Ramos (cell line): ENCODE measurements at regions not wholly inside any gene's neighbourhood (a gene's known extent, or its start where the extent isn't known, plus 50 kb on each side); places are given as distances from the start of the nearest gene placed in this dataset.
"Not testable (repeated sequence)": the region's sequence is repeated elsewhere in the genome, so short reads cannot be mapped to it uniquely, and the experiment has no call there.

Source experiments
- in situ Hi-C: fragments of 300-500 bp; cut with MboI; formaldehyde crosslinking; loops from one replicate; pipeline ENCODE4 v1.14.3; 2022; ENCODE audit warnings: low sequenced_read_pairs; ENCODE audit not compliant: unreplicated experiment

DNA sequence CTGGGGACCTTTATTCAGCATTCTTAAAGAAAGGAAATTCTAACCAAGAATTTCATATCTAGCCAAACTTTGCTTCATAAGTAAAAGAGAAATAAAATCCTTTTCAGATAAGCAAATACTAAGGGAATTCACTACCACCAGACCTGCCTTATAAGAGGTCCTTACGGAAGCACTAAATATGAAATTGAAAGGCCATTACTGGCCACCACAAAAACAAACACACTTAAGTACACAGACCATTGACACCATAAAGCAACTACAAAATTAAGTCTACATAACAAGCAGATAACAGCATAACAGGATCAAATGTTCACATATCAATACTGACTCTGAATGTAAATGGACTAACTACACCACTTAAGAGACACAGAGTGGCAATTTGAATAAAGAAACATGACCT, 361.4 kb upstream of the POU5F2 start:
- in situ Hi-C loops = no loop called here

DNA sequence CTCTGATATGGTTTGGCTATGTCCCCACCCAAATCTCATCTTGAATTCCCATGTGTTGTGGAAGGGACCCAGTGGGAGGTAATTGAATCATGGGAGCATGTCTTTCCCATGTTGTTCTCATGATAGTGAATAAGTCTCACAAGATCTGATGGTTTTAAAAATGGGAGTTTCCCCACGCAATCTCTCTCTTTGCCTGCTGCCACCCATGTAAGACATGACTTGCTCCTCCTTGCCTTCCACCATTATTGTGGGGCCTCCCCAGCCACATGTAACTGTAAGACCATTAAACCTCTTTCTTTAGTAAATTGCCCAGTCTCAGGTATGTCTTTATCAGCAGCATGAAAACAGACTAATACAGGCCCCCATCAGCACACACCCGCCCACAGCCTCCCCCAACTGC, 356.0 kb upstream of the POU5F2 start:
- in situ Hi-C loops = not testable (repeated sequence)

GRCh38 chr5:94094793-94095441, 353.5 kb upstream of the POU5F2 start:
- in situ Hi-C loops = no loop called here

GRCh38 chr5:94093300-94093699, 351.9 kb upstream of the POU5F2 start:
- in situ Hi-C loops = no loop called here

- in situ Hi-C loops = not testable (repeated sequence)
These were observed 345.2 kb upstream of the POU5F2 start for GRCh38 chr5:94086635-94087034.

- in situ Hi-C loops = no loop called here
These were observed 344.8 kb upstream of the POU5F2 start for GRCh38 chr5:94086194-94086593.

- in situ Hi-C loops = no loop called here
These were observed 341.0 kb upstream of the POU5F2 start for GRCh38 chr5:94082405-94082804.

- in situ Hi-C loops = no loop called here
These were observed 339.7 kb upstream of the POU5F2 start for GRCh38 chr5:94081088-94081487.

DNA sequence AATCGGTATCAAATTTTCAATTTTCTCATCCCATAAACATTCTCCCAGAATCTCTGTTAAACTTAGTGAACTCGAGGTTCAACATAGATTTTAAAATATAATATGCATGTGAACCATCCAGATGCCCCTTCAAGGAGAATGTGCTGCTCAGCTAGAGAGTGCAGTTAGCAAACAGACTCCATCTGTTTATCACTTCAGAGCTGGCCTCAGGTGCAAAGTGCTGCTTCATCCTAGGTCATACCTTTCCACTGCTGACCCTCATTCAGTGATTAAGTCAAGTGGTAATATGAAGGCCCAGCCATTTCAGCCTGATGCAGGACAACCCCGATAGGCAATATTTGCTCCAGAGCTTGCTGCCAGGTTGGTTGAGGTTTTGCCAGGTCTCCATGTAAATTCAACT, 339.0 kb upstream of the POU5F2 start:
- in situ Hi-C loops = no loop called here

- in situ Hi-C loops = no loop called here
These were observed 330.7 kb upstream of the POU5F2 start for GRCh38 chr5:94072116-94072515.

- in situ Hi-C loops = no loop called here
These were observed 325.2 kb upstream of the POU5F2 start for GRCh38 chr5:94066437-94067207.

- in situ Hi-C loops = no loop called here
These were observed 322.6 kb upstream of the POU5F2 start for GRCh38 chr5:94064025-94064424.

DNA sequence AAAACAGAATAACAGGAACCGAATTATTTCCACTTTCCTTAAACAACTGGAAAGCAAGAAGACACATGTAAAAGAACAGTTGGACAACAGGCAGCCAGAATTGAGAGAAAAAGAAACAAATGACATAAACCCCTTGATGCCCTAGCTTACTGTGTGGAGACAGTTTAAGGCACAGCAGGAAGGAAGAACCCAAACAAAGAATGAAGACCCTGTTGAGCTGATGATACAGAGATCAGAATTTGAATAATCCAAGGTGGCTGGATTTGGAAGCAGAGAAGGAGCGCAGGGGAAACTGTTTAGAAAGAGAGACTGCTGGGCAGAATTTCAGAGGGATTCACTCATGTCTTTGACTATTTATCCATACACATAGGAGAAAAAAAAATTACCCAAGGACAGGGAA, 316.3 kb upstream of the POU5F2 start:
- in situ Hi-C loops = no loop called here

GRCh38 chr5:94057217-94057616, 315.8 kb upstream of the POU5F2 start:
- in situ Hi-C loops = no loop called here

DNA sequence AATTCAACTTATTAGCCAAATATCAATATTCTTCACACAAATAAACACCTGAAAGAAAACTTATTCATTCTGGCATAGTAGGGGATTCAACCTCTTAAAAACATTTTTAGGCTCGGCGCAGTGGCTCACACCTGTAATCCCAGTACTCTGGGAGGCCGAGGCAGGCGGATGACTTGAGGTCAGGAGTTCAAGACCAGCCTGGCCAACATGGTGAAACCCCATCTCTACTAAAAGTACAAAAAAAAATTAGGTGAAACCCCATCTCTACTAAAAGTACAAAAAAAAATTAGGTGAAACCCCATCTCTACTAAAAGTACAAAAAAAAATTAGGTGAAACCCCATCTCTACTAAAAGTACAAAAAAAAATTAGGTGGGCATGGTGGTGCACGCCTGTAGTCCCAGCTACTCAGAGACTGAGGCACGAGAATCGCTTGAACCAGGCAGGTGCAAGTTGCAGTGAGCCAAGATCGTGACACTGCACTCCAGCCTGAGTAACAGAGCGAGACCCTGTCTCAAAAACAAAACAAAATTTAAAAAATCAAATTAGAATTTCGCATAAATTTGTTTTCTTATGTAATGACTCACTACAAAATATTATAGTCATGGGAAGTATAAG, 308.0 kb upstream of the POU5F2 start:
- in situ Hi-C loops = not testable (repeated sequence)

DNA sequence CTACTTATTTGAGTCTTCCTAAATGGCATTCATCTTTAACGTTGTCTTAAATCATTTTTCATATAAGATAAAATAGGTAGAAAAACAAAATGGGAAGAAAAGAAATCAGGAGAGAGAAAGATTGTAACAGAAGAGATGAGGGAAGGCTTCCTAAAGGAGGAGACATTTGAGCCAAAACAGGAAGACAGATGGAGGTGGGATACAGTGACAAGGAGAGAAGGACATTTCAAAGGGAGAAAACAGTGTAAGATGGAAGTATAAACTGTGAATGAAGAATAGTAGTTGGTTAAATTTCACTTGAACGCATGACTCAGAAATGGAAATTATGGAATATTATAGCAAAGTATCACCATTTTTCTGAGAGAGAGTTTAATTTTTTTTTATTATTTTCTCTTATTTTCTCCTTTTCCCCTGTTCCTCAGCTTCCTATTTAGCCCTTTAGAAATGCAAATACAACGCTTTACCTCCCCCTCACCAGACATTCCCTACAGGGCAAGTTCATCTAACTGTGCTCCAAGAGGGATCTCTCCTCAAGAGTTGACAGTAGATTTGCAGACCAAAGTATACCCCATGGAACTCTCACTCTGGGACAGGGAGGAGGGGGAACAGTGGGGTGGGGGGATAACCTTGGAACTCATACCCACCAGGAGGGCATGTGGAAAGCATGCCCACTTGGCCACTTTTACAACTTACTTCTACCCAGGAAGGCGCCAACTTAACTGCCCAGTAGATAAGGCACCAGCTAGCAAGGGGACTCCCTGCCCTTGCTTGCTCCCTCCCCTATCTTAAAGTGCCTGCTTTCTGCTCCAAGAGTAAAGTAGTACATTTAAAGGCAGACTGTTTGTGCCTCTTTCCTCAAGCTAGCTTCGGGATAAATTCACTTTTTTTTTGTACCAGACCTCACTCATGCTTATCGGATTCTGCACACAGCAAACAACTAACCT, 304.7 kb upstream of the POU5F2 start:
- in situ Hi-C loops = no loop called here

DNA sequence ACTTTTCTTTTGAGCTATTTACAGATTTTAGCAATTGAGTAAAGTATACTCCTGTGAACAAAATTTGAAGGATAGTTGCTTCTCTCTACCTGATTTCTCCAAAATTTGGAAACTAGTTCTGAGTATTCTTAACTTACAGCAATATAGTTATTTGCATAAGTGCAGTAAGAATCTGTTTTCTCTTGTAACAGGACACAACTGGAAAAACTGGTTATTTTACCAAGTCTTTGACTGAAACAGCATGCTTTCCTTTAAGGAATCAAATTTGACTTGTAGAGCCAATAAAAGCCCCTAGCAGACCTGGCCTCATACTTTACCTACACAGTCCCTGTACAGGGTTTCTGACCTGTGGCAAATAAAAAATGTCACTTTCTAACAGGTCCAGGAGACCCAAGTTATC, 301.9 kb upstream of the POU5F2 start:
- in situ Hi-C loops = no loop called here

DNA sequence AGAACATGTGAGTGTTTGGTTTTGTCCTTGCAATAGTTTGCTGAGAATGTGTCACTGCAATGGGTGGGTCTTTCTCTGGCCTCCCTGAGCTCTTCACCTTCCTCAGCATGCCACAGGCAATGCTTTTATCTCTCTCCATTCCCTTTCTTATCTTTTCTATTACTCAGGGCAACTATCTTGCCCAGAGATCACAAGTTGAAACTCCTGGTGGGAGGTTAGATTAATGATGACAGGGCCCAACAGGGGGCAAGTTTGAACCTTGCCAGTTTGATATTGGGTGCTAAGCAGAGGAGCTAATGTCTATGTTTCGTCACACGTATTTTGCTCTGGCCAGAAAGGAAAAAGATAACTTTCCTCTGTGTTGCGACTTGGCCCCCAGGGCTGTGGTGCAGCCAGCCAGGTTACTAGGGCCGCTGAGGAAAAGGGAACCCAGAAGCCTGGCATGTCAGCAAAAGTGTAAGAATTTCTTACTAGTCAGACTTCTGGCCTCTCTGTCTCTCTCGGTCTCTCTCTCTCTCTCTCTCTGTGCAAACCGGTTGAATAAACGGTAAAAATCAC, 299.3 kb upstream of the POU5F2 start:
- in situ Hi-C loops = no loop called here

DNA sequence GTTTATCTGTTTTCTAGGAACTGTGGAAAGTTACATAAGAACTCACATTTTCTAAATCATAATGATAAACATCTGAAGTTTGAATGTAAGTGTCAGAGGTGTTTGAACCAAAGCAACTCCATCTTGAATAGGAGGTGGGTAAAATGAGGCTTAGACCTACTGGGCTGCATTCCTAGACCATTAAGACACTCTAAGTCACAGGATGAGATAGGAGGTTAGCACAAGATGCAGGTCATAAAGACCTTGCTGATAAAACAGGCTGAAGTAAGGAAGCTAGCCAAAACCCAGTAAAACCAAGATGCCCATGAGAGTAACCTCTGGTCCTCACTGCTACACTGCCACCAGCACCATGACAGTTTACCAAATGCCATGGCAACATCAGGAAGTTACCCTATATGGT, 297.7 kb upstream of the POU5F2 start:
- in situ Hi-C loops = no loop called here

GRCh38 chr5:94031631-94032030, 290.2 kb upstream of the POU5F2 start:
- in situ Hi-C loops = no loop called here
